Calu3 (cell line): ENCODE measurements at regions not wholly inside any gene's neighbourhood (a gene's known extent, or its start where the extent isn't known, plus 50 kb on each side); places are given as distances from the start of the nearest gene placed in this dataset.

Experiments used
- BruUV-seq: library from RNA; stranded (reverse); fragments of 400-500 nt; replicated peaks from 2 replicates; lab custom pipeline; 2021; lab: Mats Ljungman, UMichigan
- CTCF ChIA-PET: fragments of 300-600 bp; sonication (Branson Sonifier 250); formaldehyde crosslinking; loops from one replicate; lab custom pipeline; 2022; ENCODE audit warnings: antibody characterized with exemption; lab: Charles Lee
- DNase-seq: peaks from one replicate; pipeline ENCODE4 v3.0.0; 2022
- H3K27ac Mint-ChIP-seq: one replicate; pipeline ENCODE4 v1.8.0; 2022; ENCODE audit warnings: mixed read lengths; ENCODE audit not compliant: unreplicated experiment
- H3K27me3 Mint-ChIP-seq: one replicate; pipeline ENCODE4 v1.8.0; 2022; ENCODE audit warnings: mixed read lengths; ENCODE audit not compliant: unreplicated experiment
- H3K36me3 Mint-ChIP-seq: one replicate; pipeline ENCODE4 v1.8.0; 2022; ENCODE audit warnings: mild to moderate bottlenecking, moderate library complexity, mixed read lengths; ENCODE audit not compliant: insufficient read depth, unreplicated experiment
- H3K4me1 Mint-ChIP-seq: one replicate; pipeline ENCODE4 v1.8.0; 2022; ENCODE audit warnings: mild to moderate bottlenecking, low read depth, mixed read lengths; ENCODE audit not compliant: unreplicated experiment
- H3K4me3 Mint-ChIP-seq: one replicate; pipeline ENCODE4 v1.8.0; 2022; ENCODE audit warnings: mild to moderate bottlenecking, low read depth, moderate library complexity, mixed read lengths; ENCODE audit not compliant: unreplicated experiment
- H3K9me3 Mint-ChIP-seq: one replicate; pipeline ENCODE4 v1.8.0; 2022; ENCODE audit warnings: low read depth, mixed read lengths; ENCODE audit not compliant: unreplicated experiment
- intact Hi-C: fragments of 100-400 bp; cut with micrococcal nuclease; formaldehyde crosslinking; loops from one replicate; pipeline ENCODE4 v1.10.0; 2022; ENCODE audit not compliant: unreplicated experiment
- TF ChIP-seq, protein P1 (sequence below): fragments of 200-600 bp; IDR thresholded peaks from one replicate; pipeline ENCODE4 v1.8.0; 2022; ENCODE audit warnings: antibody characterized with exemption; ENCODE audit not compliant: unreplicated experiment

GRCh38 chr5:1703352-1704050, 96.1 kb downstream of the MRPL36 start:
- H3K27ac Mint-ChIP-seq, result no peak overlapping the region
- CTCF ChIA-PET, result interaction anchor here (0.6 kb wide), 1 partner anchor 30 kb away, joined by 3 read pairs; no protein-coding TSS in a partner anchor
- H3K27me3 Mint-ChIP-seq, result peaks cover 81% of the 10 kb centered on the region

DNA sequence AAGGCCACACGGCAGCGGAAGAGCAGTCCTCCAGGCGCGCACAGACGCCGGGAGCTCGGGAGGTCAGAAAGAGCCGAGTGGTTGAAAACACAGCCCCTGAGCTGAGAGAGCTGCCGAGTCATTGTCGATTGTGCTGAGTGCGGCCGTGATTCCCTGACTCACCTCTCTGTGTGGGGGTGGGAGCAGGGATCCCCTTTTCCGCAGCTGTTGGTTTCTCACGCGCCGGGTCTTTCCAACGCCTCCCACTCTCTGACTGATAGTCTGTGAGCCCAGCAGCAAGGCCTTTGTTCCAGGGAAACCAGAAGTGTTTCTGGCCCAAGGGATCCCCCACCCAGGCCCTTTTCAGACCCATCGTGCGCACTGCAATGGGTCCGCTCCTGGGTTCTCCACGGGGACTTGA, 97.3 kb downstream of the MRPL36 start:
- TF ChIP-seq, protein P1, sequence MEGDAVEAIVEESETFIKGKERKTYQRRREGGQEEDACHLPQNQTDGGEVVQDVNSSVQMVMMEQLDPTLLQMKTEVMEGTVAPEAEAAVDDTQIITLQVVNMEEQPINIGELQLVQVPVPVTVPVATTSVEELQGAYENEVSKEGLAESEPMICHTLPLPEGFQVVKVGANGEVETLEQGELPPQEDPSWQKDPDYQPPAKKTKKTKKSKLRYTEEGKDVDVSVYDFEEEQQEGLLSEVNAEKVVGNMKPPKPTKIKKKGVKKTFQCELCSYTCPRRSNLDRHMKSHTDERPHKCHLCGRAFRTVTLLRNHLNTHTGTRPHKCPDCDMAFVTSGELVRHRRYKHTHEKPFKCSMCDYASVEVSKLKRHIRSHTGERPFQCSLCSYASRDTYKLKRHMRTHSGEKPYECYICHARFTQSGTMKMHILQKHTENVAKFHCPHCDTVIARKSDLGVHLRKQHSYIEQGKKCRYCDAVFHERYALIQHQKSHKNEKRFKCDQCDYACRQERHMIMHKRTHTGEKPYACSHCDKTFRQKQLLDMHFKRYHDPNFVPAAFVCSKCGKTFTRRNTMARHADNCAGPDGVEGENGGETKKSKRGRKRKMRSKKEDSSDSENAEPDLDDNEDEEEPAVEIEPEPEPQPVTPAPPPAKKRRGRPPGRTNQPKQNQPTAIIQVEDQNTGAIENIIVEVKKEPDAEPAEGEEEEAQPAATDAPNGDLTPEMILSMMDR, result no peak
- Mint-ChIP-seq H3K4me1 (no peaks in the 10 kb centered on the region), H3K4me3 (no peak overlapping the region), H3K9me3 (no peaks in the 10 kb centered on the region), H3K36me3 (no peaks in the 10 kb centered on the region), H3K27me3 (peaks cover 81% of the 10 kb centered on the region), H3K27ac (no peak overlapping the region)
- DNase-seq, result no peak
- no TSS peak for BruUV-seq
- intact Hi-C loops, result no loop called here
- CTCF ChIA-PET, result no interaction called here

More at GRCh38 chr5:1703352-1704050, 96.1 kb downstream of the MRPL36 start:
- no peak overlapping the region for H3K4me3 Mint-ChIP-seq
- BruUV-seq, result no TSS peak
- no peak for DNase-seq
- TF ChIP-seq, protein P1, result no peak
- H3K9me3 Mint-ChIP-seq, result no peaks in the 10 kb centered on the region
- intact Hi-C loops, result no loop called here
- H3K4me1 Mint-ChIP-seq, result no peaks in the 10 kb centered on the region
- H3K36me3 Mint-ChIP-seq, result no peaks in the 10 kb centered on the region

GRCh38 chr5:1701884-1702283, 97.8 kb downstream of the MRPL36 start:
- no peak for DNase-seq
- Mint-ChIP-seq H3K9me3 (no peaks in the 10 kb centered on the region), H3K36me3 (no peaks in the 10 kb centered on the region), H3K4me1 (no peaks in the 10 kb centered on the region), H3K27ac (no peak overlapping the region), H3K4me3 (no peak overlapping the region), H3K27me3 (peaks cover 80% of the 10 kb centered on the region)
- CTCF ChIA-PET, result no interaction called here
- BruUV-seq, result no TSS peak
- intact Hi-C loops, result no loop called here
- TF ChIP-seq, protein P1, result no peak

DNA sequence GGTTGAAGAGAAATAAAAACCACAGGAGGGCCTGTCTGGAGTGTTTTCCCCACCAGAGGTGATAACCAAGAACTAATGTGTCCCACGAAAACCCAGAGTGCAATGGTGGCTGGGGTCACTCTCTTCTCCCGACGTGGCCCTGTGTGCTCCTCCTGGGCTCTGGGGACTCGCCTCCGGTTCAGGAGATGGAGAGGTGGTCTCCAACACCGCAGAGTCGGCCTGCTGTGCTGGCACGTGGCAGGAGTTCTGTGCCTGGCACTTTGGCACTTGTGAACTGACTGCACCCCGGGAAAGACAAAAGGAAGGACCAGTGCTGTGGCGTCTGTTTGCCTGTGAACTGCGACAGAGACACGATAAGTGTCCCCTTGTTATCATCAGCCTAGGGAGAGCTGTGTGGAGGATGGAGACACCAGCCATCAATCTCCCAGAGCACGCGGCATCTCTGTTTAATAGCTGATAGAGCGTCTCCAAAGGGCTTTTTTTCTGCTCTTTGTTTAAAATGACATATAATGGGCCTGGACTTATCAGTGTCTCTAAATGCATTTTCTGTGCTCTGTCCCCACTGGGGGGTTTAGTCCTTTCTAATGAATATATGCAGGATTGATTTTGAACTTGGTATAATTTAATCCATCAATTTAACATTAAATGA, 98.3 kb downstream of the MRPL36 start:
- BruUV-seq, result no TSS peak
- H3K4me1 Mint-ChIP-seq, result no peaks in the 10 kb centered on the region
- DNase-seq, result no peak
- no peaks in the 10 kb centered on the region for H3K36me3 Mint-ChIP-seq
- no peaks in the 10 kb centered on the region for H3K9me3 Mint-ChIP-seq
- peaks cover 74% of the 10 kb centered on the region for H3K27me3 Mint-ChIP-seq
- TF ChIP-seq, protein P1, result no peak
- H3K27ac Mint-ChIP-seq, result no peak overlapping the region
- CTCF ChIA-PET, result no interaction called here
- intact Hi-C loops, result no loop called here
- no peak overlapping the region for H3K4me3 Mint-ChIP-seq
